Tibial nerve (tissue), 4 donors: ENCODE measurements at regions not wholly inside any gene's neighbourhood (a gene's known extent, or its start where the extent isn't known, plus 50 kb on each side); places are given as distances from the start of the nearest gene placed in this dataset.

ENCODE experiments used
- CTCF ChIP-seq, 5 experiments: fragments of 200-600 bp in 3 of 5; fragments of 450-650 bp in 2 of 5; sonication (generic) in 3 of 5; IDR thresholded peaks; one replicate each; pipeline ENCODE4 v1.5.1; 2016 to 2019; ENCODE audit warnings: antibody characterized with exemption in 5 of 5, mild to moderate bottlenecking in 3 of 5, moderate library complexity in 2 of 5
- EP300 ChIP-seq, 2 donors: sonication (generic); formaldehyde crosslinking; IDR thresholded peaks; one replicate each; pipeline ENCODE4 v1.6.1; 2017; ENCODE audit warnings: antibody characterized with exemption in 2 of 2, mild to moderate bottlenecking in 1 of 2
- POLR2A ChIP-seq, 2 donors: fragments of 450-650 bp; IDR thresholded peaks; one replicate each; pipeline ENCODE4 v1.6.1; 2017; ENCODE audit warnings: antibody characterized with exemption in 2 of 2, mild to moderate bottlenecking in 2 of 2, moderate library complexity in 2 of 2

GRCh38 chr16:13696017-13696416, 223.9 kb upstream of the ERCC4 start:
- no peak for TF ChIP-seq CTCF (IDR thresholded peaks at IDR 0.05)
- no peak for TF ChIP-seq POLR2A (IDR thresholded peaks at IDR 0.05)
- TF ChIP-seq EP300 (IDR thresholded peaks at IDR 0.05): no peak
